ENCODE measurements at regions not wholly inside any gene's neighbourhood (a gene's known extent, or its start where the extent isn't known, plus 50 kb on each side); places are given as distances from the start of the nearest gene placed in this dataset.

- 0% methylated on average over 1 of the region's 4 CpGs for WGBS (ENCODE audit: insufficient coverage)
- DNase-seq = peak; percentile 93
- Histone ChIP-seq H3K36me3 (ENCODE audit: control insufficient read depth, insufficient read depth, low read length) (no peaks in the 10 kb centered on the region), H3K9me3 (replicated peaks; ENCODE audit: control insufficient read depth, low read depth, low read length) (no peaks in the 10 kb centered on the region), H3K27ac (ENCODE audit: low read length) (no peak overlapping the region), H3K4me1 (ENCODE audit: control insufficient read depth, insufficient read depth, low read length) (peaks cover 16% of the 10 kb centered on the region), H3K4me3 (ENCODE audit: low read length) (no peak overlapping the region), H3K27me3 (ENCODE audit: control insufficient read depth, insufficient read depth, low read length) (no peaks in the 10 kb centered on the region)
Observed at GRCh38 chr4:15239866-15240265, 188.0 kb upstream of the C1QTNF7 start.

GRCh38 chr4:15240764-15241163 is 187.1 kb upstream of the C1QTNF7 start:
- no peaks in the 10 kb centered on the region for H3K36me3 ChIP-seq (ENCODE audit: control insufficient read depth, insufficient read depth, low read length)
- WGBS (ENCODE audit: insufficient coverage) = 100% methylated on average over 1 of the region's 3 CpGs
- no peaks in the 10 kb centered on the region for H3K27me3 ChIP-seq (ENCODE audit: control insufficient read depth, insufficient read depth, low read length)
- DNase-seq = no peak
- H3K4me3 ChIP-seq (ENCODE audit: low read length) = no peak overlapping the region
- no peaks in the 10 kb centered on the region for H3K9me3 ChIP-seq (replicated peaks; ENCODE audit: control insufficient read depth, low read depth, low read length)
- peaks cover 10% of the 10 kb centered on the region for H3K4me1 ChIP-seq (ENCODE audit: control insufficient read depth, insufficient read depth, low read length)
- H3K27ac ChIP-seq (ENCODE audit: low read length) = no peak overlapping the region

DNA sequence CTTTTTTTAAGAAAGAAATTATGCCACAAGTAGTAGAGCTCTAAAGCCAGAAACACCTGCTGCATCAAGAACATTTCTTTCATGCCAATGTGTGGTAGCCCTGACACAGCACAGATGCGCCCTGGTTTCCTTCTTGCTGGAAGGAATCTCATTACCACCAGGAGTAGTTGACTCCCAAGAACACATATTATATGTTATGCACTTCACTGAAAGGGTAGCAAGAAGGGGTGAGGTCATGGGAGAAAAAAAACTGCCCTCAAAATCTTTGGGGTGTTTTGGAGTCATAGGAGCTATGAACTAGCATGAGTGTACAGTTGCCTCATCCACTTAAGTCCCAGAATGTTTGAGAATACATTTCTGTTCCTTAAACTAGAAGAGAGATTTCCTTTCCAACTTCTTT is 185.8 kb upstream of the C1QTNF7 start:
- Histone ChIP-seq H3K27ac (ENCODE audit: low read length) (no peak overlapping the region), H3K4me3 (ENCODE audit: low read length) (no peak overlapping the region), H3K4me1 (ENCODE audit: control insufficient read depth, insufficient read depth, low read length) (peaks cover 6% of the 10 kb centered on the region), H3K9me3 (replicated peaks; ENCODE audit: control insufficient read depth, low read depth, low read length) (no peaks in the 10 kb centered on the region), H3K36me3 (ENCODE audit: control insufficient read depth, insufficient read depth, low read length) (no peaks in the 10 kb centered on the region), H3K27me3 (ENCODE audit: control insufficient read depth, insufficient read depth, low read length) (no peaks in the 10 kb centered on the region)
- no peak for DNase-seq
- no CpG with 5 or more reads among the region's 1 CpG for WGBS (ENCODE audit: insufficient coverage)

DNA sequence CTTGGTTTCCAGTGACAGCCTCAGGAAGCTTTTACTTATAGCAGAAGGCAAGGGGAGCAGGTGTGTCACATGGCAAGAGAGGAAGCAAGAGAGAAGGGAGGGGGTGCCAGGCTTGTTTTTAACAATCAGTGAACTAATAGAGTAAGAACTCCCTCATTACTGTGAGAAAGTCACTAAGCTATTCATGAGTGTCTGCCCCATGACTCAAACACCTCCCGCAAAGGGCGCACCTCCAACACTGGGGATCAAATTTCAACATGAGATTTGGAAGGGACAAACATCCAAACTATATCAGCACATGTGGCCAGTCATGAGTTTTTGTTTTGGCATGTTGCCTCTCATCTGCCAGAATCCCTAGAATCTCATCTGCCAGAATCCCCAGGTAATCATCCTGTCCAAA is 183.5 kb upstream of the C1QTNF7 start:
- Histone ChIP-seq H3K27ac (ENCODE audit: low read length) (no peak overlapping the region), H3K36me3 (ENCODE audit: control insufficient read depth, insufficient read depth, low read length) (no peaks in the 10 kb centered on the region), H3K4me1 (ENCODE audit: control insufficient read depth, insufficient read depth, low read length) (peaks cover 6% of the 10 kb centered on the region), H3K27me3 (ENCODE audit: control insufficient read depth, insufficient read depth, low read length) (no peaks in the 10 kb centered on the region), H3K4me3 (ENCODE audit: low read length) (no peak overlapping the region), H3K9me3 (replicated peaks; ENCODE audit: control insufficient read depth, low read depth, low read length) (no peaks in the 10 kb centered on the region)
- no peak for DNase-seq
- 93% methylated on average over 2 of the region's 2 CpGs for WGBS (ENCODE audit: insufficient coverage)

DNA sequence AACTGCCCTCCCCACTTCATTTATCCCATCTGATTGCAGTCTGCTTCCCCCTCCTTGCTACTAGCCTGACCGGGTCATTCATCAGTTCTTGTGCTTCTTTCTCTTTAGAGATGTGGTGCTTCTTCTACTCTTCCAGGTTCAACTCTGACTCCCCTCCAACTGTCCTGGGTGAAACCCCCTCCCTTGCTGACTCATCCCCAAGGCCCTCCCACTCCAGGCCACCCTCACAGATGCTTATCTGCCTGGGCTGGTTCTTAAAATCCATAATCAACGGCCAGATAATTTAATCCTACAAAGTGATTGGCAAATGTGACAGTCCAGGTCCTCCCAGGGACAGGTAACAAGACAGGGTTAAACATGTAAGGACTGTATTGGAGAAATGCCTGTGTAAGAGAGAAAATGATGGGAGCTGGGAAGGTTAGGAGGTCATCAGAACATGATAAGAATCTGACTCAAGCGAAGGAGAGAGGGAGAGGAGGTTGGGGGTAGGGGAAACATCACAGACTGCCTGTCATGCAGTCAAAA is 182.8 kb upstream of the C1QTNF7 start:
- H3K4me1 ChIP-seq (ENCODE audit: control insufficient read depth, insufficient read depth, low read length) = peaks cover 4% of the 10 kb centered on the region
- H3K27ac ChIP-seq (ENCODE audit: low read length) = no peak overlapping the region
- H3K9me3 ChIP-seq (replicated peaks; ENCODE audit: control insufficient read depth, low read depth, low read length) = no peaks in the 10 kb centered on the region
- H3K36me3 ChIP-seq (ENCODE audit: control insufficient read depth, insufficient read depth, low read length) = no peaks in the 10 kb centered on the region
- H3K4me3 ChIP-seq (ENCODE audit: low read length) = no peak overlapping the region
- no peak for DNase-seq
- no peaks in the 10 kb centered on the region for H3K27me3 ChIP-seq (ENCODE audit: control insufficient read depth, insufficient read depth, low read length)
- WGBS (ENCODE audit: insufficient coverage) = 97% methylated on average over 3 of the region's 3 CpGs

- H3K9me3 ChIP-seq (replicated peaks; ENCODE audit: control insufficient read depth, low read depth, low read length) = no peaks in the 10 kb centered on the region
- WGBS (ENCODE audit: insufficient coverage) = 11% methylated on average over 2 of the region's 3 CpGs
- H3K4me3 ChIP-seq (ENCODE audit: low read length) = no peak overlapping the region
- DNase-seq = peak; percentile 95
- peaks cover 2% of the 10 kb centered on the region for H3K4me1 ChIP-seq (ENCODE audit: control insufficient read depth, insufficient read depth, low read length)
- no peaks in the 10 kb centered on the region for H3K27me3 ChIP-seq (ENCODE audit: control insufficient read depth, insufficient read depth, low read length)
- H3K36me3 ChIP-seq (ENCODE audit: control insufficient read depth, insufficient read depth, low read length) = no peaks in the 10 kb centered on the region
- no peak overlapping the region for H3K27ac ChIP-seq (ENCODE audit: low read length)
Observed at GRCh38 chr4:15250021-15250441, 177.8 kb upstream of the C1QTNF7 start.

DNA sequence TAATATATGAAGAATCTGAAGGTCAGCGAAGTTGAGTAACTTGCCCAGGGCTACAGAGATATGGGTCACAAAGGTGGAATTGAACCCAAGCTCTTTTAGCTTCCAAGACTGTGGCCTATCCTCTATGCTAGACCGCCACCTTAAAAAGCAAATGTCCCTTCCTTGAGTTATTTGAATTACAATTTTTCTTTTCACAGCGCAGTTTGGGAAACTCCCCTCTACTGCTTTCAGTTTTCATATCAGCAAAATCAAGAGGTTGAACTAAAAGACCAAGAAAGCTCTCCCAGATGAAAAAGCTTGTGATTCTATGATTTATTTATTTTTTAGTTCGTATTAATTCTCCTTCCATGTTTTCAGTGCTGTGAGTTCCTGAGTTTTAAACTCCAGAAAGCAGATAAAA is 174.5 kb upstream of the C1QTNF7 start:
- Histone ChIP-seq H3K4me1 (ENCODE audit: control insufficient read depth, insufficient read depth, low read length) (peaks cover 2% of the 10 kb centered on the region), H3K9me3 (replicated peaks; ENCODE audit: control insufficient read depth, low read depth, low read length) (no peaks in the 10 kb centered on the region), H3K36me3 (ENCODE audit: control insufficient read depth, insufficient read depth, low read length) (no peaks in the 10 kb centered on the region), H3K27ac (ENCODE audit: low read length) (no peak overlapping the region), H3K4me3 (ENCODE audit: low read length) (no peak overlapping the region), H3K27me3 (ENCODE audit: control insufficient read depth, insufficient read depth, low read length) (no peaks in the 10 kb centered on the region)
- 83% methylated on average over 1 of the region's 4 CpGs for WGBS (ENCODE audit: insufficient coverage)
- no peak for DNase-seq

- no peak overlapping the region for H3K4me3 ChIP-seq (ENCODE audit: low read length)
- H3K27me3 ChIP-seq (ENCODE audit: control insufficient read depth, insufficient read depth, low read length) = no peaks in the 10 kb centered on the region
- DNase-seq = no peak
- H3K36me3 ChIP-seq (ENCODE audit: control insufficient read depth, insufficient read depth, low read length) = no peaks in the 10 kb centered on the region
- H3K4me1 ChIP-seq (ENCODE audit: control insufficient read depth, insufficient read depth, low read length) = peaks cover 2% of the 10 kb centered on the region
- no peak overlapping the region for H3K27ac ChIP-seq (ENCODE audit: low read length)
- H3K9me3 ChIP-seq (replicated peaks; ENCODE audit: control insufficient read depth, low read depth, low read length) = no peaks in the 10 kb centered on the region
- 71% methylated on average over 5 of the region's 7 CpGs for WGBS (ENCODE audit: insufficient coverage)
Observed at GRCh38 chr4:15254236-15254880, 173.5 kb upstream of the C1QTNF7 start.

- no peak overlapping the region for H3K4me3 ChIP-seq (ENCODE audit: low read length)
- H3K27ac ChIP-seq (ENCODE audit: low read length) = no peak overlapping the region
- no peaks in the 10 kb centered on the region for H3K27me3 ChIP-seq (ENCODE audit: control insufficient read depth, insufficient read depth, low read length)
- H3K36me3 ChIP-seq (ENCODE audit: control insufficient read depth, insufficient read depth, low read length) = no peaks in the 10 kb centered on the region
- H3K4me1 ChIP-seq (ENCODE audit: control insufficient read depth, insufficient read depth, low read length) = no peaks in the 10 kb centered on the region
- H3K9me3 ChIP-seq (replicated peaks; ENCODE audit: control insufficient read depth, low read depth, low read length) = no peaks in the 10 kb centered on the region
- no peak for DNase-seq
- no CpG with 5 or more reads among the region's 4 CpGs for WGBS (ENCODE audit: insufficient coverage)
Observed at GRCh38 chr4:15255537-15255936, 172.3 kb upstream of the C1QTNF7 start.

DNA sequence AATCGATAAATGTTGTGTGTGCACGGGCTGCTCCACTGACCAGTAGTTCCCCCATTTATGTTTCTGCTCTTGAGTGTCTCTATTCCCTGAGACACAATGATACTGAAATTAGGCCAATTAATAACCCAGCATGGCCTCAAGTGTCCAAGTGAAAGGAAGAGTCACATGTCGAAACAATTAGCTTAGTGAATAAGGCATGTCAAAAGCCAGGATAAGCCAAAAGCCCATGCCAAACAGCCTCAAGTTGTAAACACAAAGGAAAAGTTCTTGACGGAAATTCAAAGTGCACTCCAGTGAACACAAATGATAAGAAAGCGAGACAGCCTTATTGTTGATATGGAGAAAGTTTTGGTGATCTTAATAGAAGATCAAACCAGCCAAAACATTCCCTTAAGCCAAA is 167.1 kb upstream of the C1QTNF7 start:
- H3K27ac ChIP-seq (ENCODE audit: low read length) = no peak overlapping the region
- peaks cover 8% of the 10 kb centered on the region for H3K9me3 ChIP-seq (replicated peaks; ENCODE audit: control insufficient read depth, low read depth, low read length)
- no peak overlapping the region for H3K4me3 ChIP-seq (ENCODE audit: low read length)
- no peaks in the 10 kb centered on the region for H3K36me3 ChIP-seq (ENCODE audit: control insufficient read depth, insufficient read depth, low read length)
- 75% methylated on average over 2 of the region's 5 CpGs for WGBS (ENCODE audit: insufficient coverage)
- H3K27me3 ChIP-seq (ENCODE audit: control insufficient read depth, insufficient read depth, low read length) = no peaks in the 10 kb centered on the region
- no peak for DNase-seq
- no peaks in the 10 kb centered on the region for H3K4me1 ChIP-seq (ENCODE audit: control insufficient read depth, insufficient read depth, low read length)

GRCh38 chr4:15262396-15262795 is 165.4 kb upstream of the C1QTNF7 start:
- no peak for DNase-seq
- Histone ChIP-seq H3K4me3 (ENCODE audit: low read length) (no peak overlapping the region), H3K27ac (ENCODE audit: low read length) (no peak overlapping the region), H3K27me3 (ENCODE audit: control insufficient read depth, insufficient read depth, low read length) (no peaks in the 10 kb centered on the region), H3K4me1 (ENCODE audit: control insufficient read depth, insufficient read depth, low read length) (no peaks in the 10 kb centered on the region), H3K9me3 (replicated peaks; ENCODE audit: control insufficient read depth, low read depth, low read length) (peaks cover 8% of the 10 kb centered on the region), H3K36me3 (ENCODE audit: control insufficient read depth, insufficient read depth, low read length) (no peaks in the 10 kb centered on the region)

Measured in muscle of leg (tissue), 3 donors.